BJ (cell line): ENCODE measurements at regions not wholly inside any gene's neighbourhood (a gene's known extent, or its start where the extent isn't known, plus 50 kb on each side); places are given as distances from the start of the nearest gene placed in this dataset.

ENCODE experiments used
- CTCF ChIA-PET: fragments of 350-600 bp; formaldehyde crosslinking; extraction: SDS; loops from one replicate; lab custom pipeline; 2021; ENCODE audit warnings: antibody characterized with exemption, inconsistent platforms; lab: Yijun Ruan, JAX
- POLR2A ChIA-PET: fragments of 300-600 bp; sonication (Branson Sonifier 250); formaldehyde crosslinking; extraction: SDS; loops from one replicate; lab custom pipeline; 2021; ENCODE audit warnings: antibody characterized with exemption; lab: Charles Lee
- DNase-seq: peaks from one replicate; pipeline ENCODE4 v3.0.0-alpha.2; 2011; ENCODE audit warnings: low read depth
- H3K27me3 ChIP-seq: 2 replicates; pipeline ENCODE4 v1.6.0; 2011; ENCODE audit warnings: low read length; ENCODE audit not compliant: control insufficient read depth, insufficient read depth
- H3K36me3 ChIP-seq: 2 replicates; pipeline ENCODE4 v1.5.1; 2011; ENCODE audit warnings: low read length; ENCODE audit not compliant: control insufficient read depth, insufficient read depth
- H3K4me3 ChIP-seq: 2 replicates; pipeline ENCODE4 v1.5.1; 2011; ENCODE audit warnings: low read depth, mild to moderate bottlenecking, control low read depth, low read length
- TF ChIP-seq, protein P1 (sequence below): IDR thresholded peaks from 2 replicates; pipeline ENCODE4 v1.5.1; 2011; ENCODE audit warnings: low read depth, mild to moderate bottlenecking, control low read depth, inconsistent platforms, low read length, moderate library complexity; ENCODE audit not compliant: insufficient read depth

DNA sequence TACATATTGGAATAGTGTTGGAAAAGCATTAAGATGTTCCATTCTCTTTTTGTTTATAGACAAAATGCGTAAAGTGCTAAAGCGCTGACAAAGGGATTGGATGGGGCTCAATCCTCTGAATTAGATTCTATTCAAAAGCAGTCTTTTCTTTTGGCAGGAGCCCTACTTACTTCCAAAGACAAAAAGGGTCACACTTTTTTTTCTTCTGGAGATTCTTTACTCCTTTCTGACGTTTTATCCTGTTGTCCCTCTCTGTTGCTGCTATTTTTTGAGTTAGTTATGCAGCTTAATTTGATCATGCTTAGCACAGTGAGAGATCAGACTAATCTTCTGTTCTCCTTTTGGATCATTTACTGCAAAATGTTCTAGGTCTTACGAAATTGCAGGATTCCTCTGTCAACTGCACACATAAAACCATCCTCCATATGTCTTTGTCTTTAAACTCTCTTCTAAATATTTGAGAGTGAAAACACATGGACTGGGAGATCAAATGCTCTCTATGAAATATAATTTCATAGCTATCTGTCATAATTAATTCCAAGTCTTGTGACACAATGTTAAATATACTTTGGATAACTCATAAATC, 656.4 kb upstream of the ADGRL2 start:
- no peak for DNase-seq
- TF ChIP-seq, protein P1, sequence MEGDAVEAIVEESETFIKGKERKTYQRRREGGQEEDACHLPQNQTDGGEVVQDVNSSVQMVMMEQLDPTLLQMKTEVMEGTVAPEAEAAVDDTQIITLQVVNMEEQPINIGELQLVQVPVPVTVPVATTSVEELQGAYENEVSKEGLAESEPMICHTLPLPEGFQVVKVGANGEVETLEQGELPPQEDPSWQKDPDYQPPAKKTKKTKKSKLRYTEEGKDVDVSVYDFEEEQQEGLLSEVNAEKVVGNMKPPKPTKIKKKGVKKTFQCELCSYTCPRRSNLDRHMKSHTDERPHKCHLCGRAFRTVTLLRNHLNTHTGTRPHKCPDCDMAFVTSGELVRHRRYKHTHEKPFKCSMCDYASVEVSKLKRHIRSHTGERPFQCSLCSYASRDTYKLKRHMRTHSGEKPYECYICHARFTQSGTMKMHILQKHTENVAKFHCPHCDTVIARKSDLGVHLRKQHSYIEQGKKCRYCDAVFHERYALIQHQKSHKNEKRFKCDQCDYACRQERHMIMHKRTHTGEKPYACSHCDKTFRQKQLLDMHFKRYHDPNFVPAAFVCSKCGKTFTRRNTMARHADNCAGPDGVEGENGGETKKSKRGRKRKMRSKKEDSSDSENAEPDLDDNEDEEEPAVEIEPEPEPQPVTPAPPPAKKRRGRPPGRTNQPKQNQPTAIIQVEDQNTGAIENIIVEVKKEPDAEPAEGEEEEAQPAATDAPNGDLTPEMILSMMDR = no peak
- POLR2A ChIA-PET = no interaction called here
- H3K36me3 ChIP-seq = no peaks in the 10 kb centered on the region
- no peak overlapping the region for H3K4me3 ChIP-seq
- CTCF ChIA-PET = interaction anchor here (1.5 kb wide), 1 partner anchor 14 kb away, joined by 3 read pairs; no protein-coding TSS in a partner anchor
- H3K27me3 ChIP-seq = no peaks in the 10 kb centered on the region

DNA sequence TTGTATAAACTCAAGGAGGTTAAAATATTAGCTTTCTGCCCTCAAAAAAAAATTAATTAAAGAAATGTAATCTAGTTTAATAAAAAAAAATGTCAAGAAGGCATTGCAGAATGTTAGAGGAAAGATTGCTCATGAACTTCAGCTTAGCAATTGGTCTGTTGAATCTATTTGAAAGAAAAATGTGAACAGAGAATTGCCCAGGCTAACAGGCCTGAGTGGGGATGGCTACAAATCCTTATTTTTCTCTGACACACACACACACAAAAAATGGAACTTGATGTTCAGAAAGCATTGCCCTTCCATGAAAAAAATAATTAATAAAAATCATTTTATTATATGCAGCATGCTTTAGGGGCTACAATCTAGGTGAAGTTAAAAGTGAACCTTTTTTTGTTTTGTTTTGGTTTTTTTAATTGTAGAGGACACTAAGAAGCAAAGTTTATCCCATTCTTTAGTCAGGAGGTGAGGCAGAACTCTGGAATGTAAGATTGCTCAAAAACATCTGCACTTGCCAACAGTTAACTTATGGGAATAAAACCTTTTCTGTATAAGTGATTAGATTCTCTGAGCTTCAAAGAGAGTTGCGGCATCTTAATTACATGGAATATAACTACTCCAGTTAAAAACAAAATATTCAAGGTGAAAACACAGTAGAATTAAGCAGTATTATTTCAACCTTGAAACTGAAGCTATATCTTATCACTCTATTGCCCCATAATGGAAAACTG, 658.5 kb upstream of the ADGRL2 start:
- TF ChIP-seq, protein P1 = no peak
- ChIA-PET CTCF (interaction anchor here (0.9 to 1.3 kb wide), 2 partner anchors 10 to 14 kb away, joined by 3 to 6 read pairs; no protein-coding TSS in a partner anchor), POLR2A (interaction anchor here (0.7 kb wide), 1 partner anchor 90 kb away, joined by 3 read pairs; no protein-coding TSS in a partner anchor)
- DNase-seq = peak; percentile 47
- Histone ChIP-seq H3K27me3 (no peaks in the 10 kb centered on the region), H3K4me3 (no peak overlapping the region), H3K36me3 (no peaks in the 10 kb centered on the region)

DNA sequence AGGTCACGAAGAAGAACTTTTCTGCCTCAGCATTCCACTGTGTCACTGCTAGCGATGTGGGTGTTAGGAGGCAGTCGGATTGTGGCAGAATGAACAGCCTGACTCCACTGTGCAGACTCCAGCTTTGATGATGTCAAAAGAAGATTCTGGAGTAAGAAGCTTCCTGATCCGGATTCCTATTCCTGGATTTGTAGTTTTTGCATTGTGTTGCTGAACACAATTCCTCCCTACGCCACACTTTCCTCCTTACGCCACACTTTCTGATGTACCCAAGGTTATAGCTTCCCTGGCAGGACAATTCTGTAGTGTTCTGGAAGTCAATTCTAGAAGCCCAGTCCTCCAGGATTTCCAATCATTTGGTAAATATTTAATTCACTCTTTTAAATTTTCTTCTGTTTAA, 665.2 kb upstream of the ADGRL2 start:
- no peaks in the 10 kb centered on the region for H3K27me3 ChIP-seq
- CTCF ChIA-PET = interaction anchor here (0.8 kb wide), 1 partner anchor 8 kb away, joined by 3 read pairs; no protein-coding TSS in a partner anchor
- no peaks in the 10 kb centered on the region for H3K36me3 ChIP-seq
- TF ChIP-seq, protein P1 = no peak
- no peak for DNase-seq
- H3K4me3 ChIP-seq = no peak overlapping the region
- POLR2A ChIA-PET = no interaction called here

DNA sequence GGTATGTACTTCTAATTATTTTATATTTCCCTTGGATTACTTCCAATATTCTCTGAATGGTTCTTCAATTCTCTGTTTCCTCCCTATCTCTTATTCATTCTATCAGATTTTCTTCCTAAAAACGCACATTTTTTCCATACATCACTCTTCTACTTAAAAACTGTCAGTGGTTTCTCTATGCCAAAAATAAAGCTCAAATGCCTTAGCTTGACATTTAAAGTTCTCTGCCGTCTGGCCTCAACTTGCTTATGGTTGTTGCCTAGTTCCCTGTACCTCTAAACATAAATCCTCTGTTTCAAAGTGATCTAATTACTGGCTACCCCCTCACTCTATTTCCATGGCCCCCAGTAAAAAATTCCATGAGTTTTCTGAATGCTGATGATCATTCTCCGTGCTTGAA, 671.0 kb upstream of the ADGRL2 start:
- Histone ChIP-seq H3K27me3 (no peaks in the 10 kb centered on the region), H3K4me3 (no peak overlapping the region), H3K36me3 (no peaks in the 10 kb centered on the region)
- TF ChIP-seq, protein P1 = no peak
- ChIA-PET CTCF (interaction anchor here (2.4 kb wide), 1 partner anchor 16 kb away, joined by 8 read pairs; no protein-coding TSS in a partner anchor), POLR2A (no interaction called here)
- no peak for DNase-seq

DNA sequence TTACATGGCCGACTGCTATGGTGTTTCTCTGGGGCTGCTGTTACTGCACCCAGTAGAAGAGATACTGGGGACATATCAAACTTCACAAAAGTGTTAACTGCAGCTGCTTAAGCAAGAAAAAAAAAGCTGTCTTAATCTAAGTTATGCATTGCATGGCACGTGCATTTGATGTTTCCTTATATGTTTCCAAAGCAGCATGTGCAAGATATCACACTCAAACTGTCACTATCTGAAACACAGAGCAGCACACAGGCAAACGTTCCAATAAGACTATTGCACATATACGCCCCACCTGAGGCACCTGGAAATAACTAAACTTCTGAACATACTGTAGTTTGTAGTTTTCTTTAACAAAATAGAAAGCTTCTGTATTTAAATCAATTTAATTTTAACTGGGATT, 671.4 kb upstream of the ADGRL2 start:
- ChIA-PET CTCF (interaction anchor here (2.2 to 2.4 kb wide), 2 partner anchors 13 to 16 kb away, joined by 6 to 8 read pairs; no protein-coding TSS in a partner anchor), POLR2A (no interaction called here)

More for the DNA sequence above, 671.4 kb upstream of the ADGRL2 start:
- no peaks in the 10 kb centered on the region for H3K27me3 ChIP-seq
- no peak for DNase-seq
- no peak overlapping the region for H3K4me3 ChIP-seq
- TF ChIP-seq, protein P1 = no peak
- no peaks in the 10 kb centered on the region for H3K36me3 ChIP-seq
